ENCODE measurements at regions not wholly inside any gene's neighbourhood (a gene's known extent, or its start where the extent isn't known, plus 50 kb on each side); places are given as distances from the start of the nearest gene placed in this dataset.

DNA sequence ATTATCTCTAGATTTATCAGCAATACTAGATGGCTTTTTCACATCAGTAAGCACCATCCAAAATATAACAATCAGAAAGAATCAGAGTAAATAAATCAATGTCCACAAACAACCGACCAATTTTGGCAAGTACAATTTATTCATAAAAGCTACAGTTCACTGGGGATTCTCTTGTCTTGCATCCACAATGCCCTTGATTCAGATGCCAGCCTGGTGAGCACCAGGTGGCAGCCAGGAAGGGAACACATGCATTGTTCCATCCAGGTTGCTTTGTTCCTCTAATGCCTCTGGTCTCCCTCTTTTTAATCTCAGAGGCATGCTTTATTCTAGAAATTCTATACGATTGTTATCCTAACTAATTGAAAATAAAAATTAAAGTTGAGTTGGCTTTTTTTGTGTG, 242.1 kb upstream of the KIRREL3 start:
- no peak for DNase-seq (ENCODE audit: low spot score)

DNA sequence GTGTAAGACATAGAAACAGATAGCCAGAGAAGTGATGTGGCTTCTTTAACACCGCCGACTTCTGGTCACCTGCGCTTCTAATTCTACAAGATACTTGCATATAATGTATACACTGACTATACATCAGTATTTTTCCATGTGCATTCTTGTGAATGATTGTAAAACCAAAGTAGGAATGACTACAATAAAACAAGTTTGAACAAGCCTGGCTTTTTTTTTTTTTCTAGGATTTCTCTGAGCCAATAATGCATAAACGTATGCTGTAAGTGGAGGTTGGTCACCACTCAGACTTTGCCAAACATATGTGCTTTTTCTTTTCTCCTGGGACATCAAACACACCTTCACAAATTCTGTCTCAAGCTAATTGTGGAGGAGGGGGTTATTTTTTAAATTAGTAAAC, 237.8 kb upstream of the KIRREL3 start:
- DNase-seq (ENCODE audit: low spot score), result no peak

DNA sequence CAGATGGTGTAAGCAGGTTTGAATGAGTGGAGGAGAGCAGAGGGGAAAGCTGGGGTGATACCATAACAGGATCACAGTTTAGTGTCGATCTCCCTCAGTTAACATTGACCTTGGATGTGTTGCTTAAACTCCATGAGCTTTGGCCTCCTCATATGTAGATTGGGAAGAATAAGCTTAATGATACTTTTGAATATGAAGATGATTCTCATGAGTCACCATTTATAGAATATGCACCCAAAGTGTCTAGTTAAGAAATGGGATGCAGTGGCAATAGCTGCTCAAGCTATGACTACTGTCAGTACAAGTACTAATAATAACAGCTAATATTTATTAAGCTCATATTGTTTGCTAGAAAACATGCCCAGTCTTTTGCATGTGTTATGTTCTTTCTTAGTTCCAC, 236.2 kb upstream of the KIRREL3 start:
- DNase-seq (ENCODE audit: low spot score), result no peak

DNA sequence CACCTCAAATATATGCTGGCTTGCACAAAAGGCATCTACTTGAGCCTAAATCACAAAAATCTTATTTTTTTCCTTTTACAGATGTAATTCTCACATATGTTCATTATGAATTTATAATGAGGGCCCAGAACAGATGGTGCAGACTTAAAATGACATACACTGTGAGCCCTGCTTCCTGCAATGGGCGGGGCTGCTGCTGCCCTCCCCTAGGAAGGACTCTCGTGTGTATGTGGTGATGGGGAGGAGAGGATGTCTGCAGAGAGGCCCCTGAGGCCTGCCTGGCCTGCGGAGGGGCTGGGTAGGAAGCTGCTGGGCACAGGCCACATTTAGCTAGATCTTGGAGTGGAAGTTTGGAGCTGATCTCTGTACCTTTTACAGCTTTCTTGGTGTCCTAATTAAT, 233.4 kb upstream of the KIRREL3 start:
- DNase-seq (ENCODE audit: low spot score), result no peak

DNA sequence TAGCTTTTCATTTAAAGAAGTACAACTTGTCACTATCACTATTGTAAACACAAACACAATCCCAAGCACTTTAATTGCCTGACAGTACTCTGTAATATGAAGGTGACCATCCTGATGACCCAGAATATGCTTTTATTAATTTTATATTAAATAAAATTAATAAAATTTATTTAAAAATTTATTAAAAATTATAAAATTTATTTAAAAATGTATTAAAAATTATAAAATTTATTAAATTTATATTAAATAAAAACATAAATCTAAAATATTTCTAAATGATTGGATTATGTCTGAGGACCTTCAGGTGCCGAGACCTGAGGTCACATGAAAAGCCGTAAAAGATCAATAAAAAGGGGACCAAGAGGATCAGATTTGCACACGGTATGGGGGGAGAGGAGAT, 229.8 kb upstream of the KIRREL3 start:
- DNase-seq (ENCODE audit: low spot score), result no peak

DNA sequence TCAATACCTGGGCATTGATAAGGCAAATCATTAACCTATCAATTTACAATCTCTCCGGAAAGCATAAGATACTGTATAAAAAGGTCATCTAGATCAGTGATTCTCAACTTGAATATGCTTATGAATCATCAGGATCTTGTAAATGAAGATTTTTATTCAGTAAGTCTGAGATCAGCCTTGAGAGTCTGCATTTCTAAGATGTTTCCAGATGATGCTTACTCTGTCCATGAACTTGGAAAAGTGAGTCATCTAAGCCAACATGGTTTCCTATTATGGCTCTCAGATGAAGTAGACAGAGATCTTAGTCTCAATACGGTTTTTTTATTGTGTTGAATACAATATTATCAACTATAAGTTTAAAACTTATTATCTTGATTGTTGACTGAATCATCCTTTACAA, 226.4 kb upstream of the KIRREL3 start:
- DNase-seq (ENCODE audit: low spot score), result no peak

DNA sequence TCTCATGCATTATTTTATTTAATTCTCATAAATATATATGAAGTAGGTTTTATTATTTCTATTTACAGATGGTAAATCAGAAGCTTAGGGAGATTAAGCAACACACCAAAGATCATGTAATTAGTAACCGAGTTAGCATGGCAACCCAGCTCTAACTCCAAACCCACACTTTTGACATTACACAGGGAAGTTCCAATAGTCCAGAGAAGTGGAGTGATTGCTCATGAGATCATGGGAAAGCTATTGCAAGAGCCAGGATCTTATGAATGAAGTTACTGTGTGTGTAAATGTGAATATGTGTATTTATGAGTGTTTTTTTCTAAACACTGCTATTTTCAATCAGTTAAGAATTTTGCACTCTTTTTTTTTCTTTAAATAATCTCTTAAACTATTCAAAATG, 225.8 kb upstream of the KIRREL3 start:
- no peak for DNase-seq (ENCODE audit: low spot score)

DNA sequence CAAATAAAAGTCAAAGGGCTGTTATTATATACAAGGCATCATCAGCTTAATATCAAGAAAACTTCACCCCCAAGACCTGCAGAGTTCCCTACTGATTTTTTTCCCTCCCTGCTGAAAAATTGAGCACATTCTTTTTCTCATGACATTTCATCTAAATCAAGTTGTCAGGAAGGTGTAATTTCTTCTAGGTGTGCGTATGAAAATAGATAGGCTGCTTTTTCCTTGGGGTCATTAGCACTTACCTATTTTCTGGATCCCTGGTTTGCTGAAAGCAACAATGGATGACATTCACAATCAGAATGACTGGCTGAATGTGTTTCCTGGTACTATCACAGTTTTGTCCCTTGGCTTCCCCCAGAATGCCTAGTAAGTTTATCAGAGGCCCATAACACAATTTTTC, 225.0 kb upstream of the KIRREL3 start:
- DNase-seq (ENCODE audit: low spot score), result no peak

DNA sequence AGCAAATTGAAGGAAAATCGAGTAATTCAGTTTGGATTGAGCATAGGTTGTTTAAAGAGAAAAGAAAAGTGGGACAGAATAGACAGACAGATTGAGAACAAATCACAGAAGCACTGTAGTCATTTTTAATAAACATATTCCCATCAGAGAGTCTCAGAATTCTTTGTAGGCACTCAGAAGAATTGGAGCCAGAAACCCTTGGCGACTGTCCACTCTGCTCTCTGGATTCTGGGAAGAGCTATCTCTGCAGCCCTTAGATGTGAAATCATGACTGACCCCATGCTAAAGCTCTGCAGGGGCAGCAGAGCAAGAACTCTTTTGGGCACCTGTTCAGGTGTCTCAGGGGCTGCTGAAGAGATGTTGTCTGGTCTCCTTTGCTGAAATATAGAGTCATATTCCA, 223.7 kb upstream of the KIRREL3 start:
- DNase-seq (ENCODE audit: low spot score), result no peak

DNA sequence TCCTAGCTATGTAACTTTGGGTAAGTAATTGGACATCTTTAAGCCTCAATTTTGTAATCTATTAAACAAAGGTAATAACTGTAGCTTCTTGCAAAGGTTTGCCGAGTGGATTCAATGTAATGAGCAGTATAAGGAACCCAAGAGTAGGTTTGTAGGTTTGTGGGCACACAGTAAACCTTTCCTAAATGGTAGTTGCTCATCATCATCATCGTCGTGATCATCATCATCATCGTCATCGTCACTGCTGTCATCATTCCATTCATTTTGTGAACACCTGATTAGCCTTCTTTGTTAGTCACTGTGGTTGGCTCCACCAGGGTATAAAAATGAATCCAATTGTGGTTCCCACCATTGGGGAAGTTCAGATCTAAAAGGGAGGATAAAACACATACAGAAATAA, 223.1 kb upstream of the KIRREL3 start:
- DNase-seq (ENCODE audit: low spot score), result no peak

DNA sequence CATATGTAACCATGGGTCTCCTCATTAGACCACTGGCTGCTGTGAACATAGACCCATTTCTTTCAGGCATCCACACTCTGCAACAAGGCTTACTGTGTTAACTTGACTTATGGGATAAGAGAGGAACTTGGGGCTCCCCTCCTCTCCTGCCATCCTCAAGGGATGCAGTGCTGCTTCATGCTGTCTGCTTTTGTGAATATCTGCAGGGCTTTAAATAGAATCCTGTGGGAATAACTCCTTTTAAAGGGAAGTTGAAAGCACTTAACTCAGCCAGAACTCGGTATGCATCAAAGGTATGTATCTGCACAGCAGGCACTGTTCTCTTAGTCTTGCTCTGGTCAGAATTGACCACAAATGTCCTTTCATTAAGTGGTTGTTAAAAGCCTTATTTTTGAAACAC, 222.5 kb upstream of the KIRREL3 start:
- no peak for DNase-seq (ENCODE audit: low spot score)

DNA sequence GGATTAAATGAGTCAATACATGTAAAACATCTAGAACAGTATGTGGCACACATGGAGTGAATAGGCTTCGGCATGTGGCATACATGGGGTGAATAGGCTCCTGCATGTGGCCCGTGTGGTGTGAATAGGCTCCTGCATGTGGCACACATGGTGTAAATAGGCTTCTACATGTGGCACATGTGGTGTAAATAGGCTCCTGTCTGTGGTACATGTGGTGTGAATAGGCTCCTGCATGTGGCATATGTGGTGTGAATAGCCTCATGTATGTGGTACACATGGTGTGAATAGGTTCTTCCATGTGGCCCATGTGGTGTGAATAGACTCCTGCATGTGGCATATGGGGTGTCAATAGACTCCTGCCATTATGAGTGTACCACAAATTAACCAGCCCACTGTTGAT, 219.1 kb upstream of the KIRREL3 start:
- DNase-seq (ENCODE audit: low spot score), result no peak

DNA sequence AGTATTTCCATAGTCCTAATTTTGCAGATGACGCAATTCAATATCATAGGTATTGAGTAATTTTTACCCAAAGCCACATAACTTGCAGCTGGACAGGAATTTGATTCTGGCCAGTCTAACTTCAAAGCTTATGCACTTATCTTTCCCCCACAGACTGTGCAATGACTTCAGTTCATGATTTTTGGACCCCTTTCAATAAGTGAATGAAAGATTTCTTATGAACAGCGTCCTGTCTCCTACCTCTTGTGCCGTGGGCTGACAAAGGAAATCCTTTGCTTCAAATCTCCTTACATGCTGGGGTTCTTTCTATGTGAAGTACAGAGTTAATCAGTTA, 217.7 kb upstream of the KIRREL3 start:
- DNase-seq (ENCODE audit: low spot score), result no peak

DNA sequence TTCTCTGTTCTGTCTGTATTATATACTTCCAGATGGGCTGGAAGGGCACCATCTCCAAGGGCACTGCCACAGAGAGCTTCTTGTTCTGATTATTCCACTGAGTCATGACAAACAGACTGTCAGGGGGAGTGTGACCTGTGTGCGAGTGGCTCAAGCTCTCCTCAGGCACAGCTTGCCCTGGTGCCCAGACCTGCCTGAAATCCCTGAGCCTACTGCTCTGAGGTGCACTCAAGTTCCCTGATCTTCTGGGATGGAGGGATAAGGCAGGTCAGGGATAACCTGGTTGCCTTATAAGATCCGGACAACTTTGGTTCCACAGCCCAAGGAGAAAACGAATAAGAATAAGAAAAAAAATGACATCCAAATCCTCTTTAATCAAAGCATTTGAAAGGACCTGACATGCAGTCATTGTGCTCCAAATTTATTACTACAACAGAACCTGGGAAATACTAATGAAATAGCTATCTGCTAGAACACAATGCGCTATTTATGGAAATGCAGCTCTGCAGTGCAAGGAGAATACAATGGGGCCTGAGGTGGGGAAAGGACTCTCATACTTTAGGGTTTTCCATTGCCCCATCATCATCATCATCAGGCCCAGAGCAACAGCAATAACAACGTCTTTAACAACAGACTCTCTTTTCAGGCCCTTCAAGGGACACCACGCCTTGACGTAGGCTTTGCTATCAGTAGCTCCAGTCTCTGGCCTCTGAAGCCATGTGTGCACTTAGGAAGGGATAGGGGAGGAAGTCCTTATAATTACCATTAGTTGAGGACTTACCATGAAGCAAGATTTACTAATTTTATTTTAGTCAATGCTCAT, 217.1 kb upstream of the KIRREL3 start:
- DNase-seq (ENCODE audit: low spot score), result no peak

DNA sequence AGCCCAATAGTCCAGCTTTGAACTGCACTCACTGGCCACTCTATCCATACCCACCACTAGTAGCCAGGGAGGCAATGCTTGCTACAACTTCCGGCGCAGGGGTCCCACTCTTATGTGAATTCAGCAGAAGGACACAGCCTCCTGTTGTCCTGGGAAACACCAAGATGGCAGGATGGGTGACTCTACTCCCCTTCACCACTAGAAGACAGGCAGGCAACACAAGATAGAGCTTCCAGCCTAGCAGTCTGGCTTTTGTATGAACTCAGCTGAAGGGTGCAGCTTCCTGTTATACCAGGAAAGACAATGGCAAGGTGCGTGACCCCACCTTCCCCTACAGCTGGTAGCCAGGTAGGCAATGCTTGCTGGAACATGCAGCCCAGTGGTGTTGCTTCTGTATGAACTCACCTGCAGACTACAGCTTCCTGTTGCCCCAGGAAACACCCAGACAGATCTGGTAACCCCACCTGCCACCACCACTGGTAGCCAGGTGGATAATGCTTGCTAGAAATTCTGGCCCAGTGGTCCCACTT, 205.2 kb upstream of the KIRREL3 start:
- DNase-seq (ENCODE audit: low spot score), result no peak

DNA sequence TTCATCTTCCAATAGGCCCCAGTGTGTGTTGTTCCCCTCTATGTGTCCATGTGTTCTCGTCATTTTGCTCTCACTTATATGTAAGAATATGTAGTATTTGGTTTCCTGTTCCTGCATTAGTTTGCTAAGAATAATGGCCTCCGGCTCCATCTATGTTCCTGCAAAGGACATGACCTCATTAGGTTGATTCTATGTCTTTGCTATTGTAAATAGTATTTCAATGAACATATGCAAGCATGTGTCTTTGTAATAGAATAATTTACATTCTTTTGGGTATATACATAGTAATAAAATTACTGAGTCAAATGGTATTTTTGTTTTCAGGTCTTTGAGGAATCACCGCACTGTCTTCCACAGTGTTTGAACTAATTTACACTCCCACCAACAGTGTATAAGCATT, 202.9 kb upstream of the KIRREL3 start:
- DNase-seq (ENCODE audit: low spot score), result no peak

DNA sequence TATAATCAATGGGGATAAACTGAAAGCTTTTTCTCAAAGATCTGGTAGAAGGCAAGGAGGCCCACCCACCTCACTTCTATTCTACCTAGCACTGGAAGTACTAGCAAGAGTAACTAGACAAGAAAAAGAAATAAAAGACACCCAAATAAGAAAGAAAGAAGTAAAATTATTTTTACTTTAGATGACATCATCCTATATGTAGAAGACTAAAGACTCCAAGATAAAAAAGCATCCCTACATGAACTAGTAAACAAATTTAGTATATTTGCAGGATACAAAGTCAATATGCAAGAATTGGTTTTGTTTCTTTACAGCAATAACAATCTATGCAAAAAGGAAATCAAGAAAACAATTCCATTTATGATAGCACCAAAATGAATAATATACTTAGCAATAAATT, 201.5 kb upstream of the KIRREL3 start:
- DNase-seq (ENCODE audit: low spot score), result no peak

DNA sequence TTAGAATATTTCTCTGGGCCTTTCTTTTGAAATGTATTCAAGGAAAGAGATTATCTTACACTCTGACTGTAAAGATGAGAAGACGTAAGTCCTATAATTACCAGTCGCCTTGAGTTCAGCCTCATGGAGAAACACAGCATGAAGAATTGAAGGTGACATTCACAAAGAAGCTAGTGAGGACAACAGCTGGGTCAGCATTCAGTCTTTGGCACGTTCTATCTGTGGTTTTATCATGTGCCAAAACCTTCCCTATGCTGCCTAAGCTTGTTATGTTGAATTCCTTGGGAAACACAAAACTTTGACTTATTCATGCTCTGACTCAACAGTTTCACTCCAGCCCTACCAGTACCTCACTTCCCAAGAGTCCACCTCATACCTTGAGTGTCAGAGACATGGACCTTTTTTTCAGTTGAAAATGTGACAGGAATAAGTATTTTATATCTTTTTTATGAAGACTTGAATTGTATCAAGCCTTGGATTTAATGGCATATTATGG, 198.8 kb upstream of the KIRREL3 start:
- DNase-seq (ENCODE audit: low spot score), result no peak

DNA sequence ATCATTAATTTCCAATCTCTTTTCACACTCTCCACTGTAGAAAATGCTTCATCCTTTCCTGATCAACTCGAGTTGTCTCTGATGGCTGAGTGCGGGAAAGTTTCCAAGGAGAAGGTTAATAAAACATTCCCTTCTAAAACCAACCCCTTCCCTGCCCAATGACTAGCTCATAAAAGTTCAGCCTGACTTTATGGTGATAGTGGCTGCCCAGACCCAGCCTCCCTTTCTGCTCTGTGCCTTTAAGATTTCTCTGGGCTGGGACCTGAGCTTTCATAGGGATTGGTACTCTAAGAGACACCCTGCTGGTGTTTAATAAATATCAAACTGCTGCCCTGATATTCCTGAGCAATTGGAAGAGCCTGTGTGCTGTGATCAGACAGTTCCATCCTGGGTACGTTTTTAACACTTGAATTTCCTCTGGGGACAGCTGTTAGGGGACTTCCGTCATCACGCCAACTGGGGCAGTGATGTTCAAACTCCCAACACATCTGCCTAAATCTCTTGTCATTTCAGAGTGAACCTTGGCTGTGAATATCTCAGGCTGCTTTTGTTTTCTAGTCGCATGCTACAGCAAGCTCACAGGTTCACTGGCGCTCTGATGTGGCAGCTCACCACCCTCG, 195.0 kb upstream of the KIRREL3 start:
- no peak for DNase-seq (ENCODE audit: low spot score)

DNA sequence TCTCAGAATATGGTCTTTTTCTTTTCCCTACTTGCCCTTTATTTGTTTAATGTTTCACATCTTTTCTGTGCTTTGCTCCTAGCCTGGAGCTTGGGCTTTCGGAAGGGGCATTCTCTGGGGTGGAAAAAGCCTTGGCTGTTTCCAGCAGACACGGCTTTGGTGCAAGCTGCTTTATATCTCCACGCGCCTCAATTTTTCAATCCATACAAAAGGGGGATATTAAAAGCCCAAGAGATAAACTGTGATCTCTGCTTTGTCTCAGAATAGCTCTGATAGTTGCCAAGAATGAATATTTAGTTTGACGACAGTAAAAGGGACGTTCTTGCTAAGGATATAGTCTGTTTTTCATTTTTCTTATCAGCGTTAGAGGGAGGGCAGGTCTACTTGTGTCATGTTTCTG, 194.0 kb upstream of the KIRREL3 start:
- DNase-seq (ENCODE audit: low spot score), result no peak

DNA sequence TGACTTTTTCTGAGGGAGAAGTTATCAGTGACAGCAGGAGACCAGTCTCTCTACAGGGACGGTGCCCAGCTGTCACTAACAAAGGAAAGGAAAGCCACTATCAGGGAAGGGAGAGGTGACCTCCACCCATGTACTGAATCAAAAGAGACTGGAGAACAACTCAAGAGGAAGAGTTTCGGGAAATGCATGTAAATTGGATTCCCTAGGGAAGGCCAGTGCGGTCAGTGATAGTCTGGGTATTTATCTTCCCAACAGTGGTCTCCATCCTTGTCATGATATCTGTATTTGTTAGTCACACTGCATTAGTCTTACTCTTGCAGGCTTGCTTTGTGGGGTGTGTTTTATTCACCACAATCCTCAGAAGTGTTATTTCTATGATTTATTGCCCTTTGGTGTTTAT, 193.4 kb upstream of the KIRREL3 start:
- DNase-seq (ENCODE audit: low spot score), result no peak

DNA sequence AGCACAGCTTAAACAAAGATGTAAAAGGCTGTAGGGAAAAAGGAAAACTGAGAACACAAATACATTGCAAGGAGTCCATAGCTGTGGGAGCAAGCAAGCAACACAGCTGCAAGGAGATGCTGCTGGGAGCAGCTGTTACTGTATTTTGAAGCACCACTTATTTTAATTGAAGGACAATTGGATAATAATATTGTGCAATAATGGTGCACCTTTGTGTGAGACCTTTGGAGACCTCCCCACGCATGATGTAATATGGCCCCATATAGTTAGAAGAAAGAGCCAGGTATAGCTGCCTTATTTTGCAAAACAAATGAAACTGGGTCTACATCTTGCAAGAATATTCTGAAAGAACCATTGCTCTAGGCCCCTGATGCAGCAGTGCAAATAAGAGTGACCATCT, 191.1 kb upstream of the KIRREL3 start:
- DNase-seq (ENCODE audit: low spot score), result no peak

DNA sequence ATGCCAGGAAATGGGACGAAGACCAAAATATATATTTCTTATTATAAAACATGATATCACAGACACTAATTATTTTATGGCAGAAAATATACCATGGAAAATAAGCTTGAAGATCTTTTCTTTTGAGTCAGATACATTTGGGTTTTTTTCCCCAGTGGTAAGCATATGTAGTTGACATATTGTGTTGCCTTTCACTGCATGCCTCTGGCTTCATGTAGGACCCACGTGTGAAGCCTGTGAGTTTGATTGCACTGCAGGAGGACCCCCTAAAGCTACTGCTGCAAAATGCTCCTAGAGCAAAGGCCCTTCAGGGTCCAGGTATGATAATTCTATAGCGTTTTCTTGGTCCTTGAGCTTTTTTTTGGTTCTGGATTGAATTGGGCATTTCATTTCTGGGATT, 190.7 kb upstream of the KIRREL3 start:
- no peak for DNase-seq (ENCODE audit: low spot score)

Data from HT-29 (cell line).